Fibroblast of lung (primary cell): ENCODE measurements at regions not wholly inside any gene's neighbourhood (a gene's known extent, or its start where the extent isn't known, plus 50 kb on each side); places are given as distances from the start of the nearest gene placed in this dataset.

Source experiments
- CTCF ChIP-seq, 2 donors: IDR thresholded peaks in 1 of 2; conservative IDR thresholded peaks in 1 of 2; 1 replicate in 1 of 2; 2 replicates in 1 of 2; pipeline ENCODE4 v1.5.1; 2011 to 2012; ENCODE audit warnings: low read length in 2 of 2, control low read depth in 1 of 2, inconsistent platforms in 1 of 2, low read depth in 1 of 2, mild to moderate bottlenecking in 1 of 2
- EZH2 ChIP-seq: IDR thresholded peaks from 2 replicates; pipeline ENCODE4 v1.5.1; 2012; ENCODE audit warnings: low read length, control low read depth, mild to moderate bottlenecking; ENCODE audit errors: missing control alignments

GRCh38 chr12:91853350-91854127, 292.1 kb downstream of the BTG1 start:
- TF ChIP-seq CTCF (conservative IDR thresholded peaks at IDR 0.05 in 1 of 2, IDR thresholded peaks at IDR 0.05 in 1 of 2; ENCODE audit: low read depth in 1 of 2, low read length in 2 of 2), result no peak
- no peak for TF ChIP-seq EZH2
